ENCODE measurements at regions not wholly inside any gene's neighbourhood (a gene's known extent, or its start where the extent isn't known, plus 50 kb on each side); places are given as distances from the start of the nearest gene placed in this dataset.

DNA sequence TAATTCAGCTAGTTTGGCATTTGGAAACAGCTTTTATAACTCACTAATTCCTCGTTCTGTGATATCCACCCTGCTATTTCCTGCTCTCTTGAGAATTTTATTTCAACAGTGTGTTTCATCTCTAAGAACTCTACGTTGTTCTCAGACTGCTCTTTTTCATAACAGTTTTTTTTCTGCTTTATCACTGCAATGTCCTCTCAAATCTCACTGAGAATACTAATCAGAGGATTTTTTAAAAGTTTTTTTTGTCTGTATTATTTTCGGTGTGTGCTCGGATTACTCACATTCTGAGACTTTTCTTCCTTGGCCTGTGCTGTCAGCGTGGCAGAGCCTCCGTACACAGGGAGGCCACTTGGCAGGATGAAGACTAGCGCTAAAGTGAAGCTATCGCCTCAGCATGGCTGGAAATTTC is 59.4 kb upstream of the NEO1 start:
- TF ChIP-seq, protein P1, sequence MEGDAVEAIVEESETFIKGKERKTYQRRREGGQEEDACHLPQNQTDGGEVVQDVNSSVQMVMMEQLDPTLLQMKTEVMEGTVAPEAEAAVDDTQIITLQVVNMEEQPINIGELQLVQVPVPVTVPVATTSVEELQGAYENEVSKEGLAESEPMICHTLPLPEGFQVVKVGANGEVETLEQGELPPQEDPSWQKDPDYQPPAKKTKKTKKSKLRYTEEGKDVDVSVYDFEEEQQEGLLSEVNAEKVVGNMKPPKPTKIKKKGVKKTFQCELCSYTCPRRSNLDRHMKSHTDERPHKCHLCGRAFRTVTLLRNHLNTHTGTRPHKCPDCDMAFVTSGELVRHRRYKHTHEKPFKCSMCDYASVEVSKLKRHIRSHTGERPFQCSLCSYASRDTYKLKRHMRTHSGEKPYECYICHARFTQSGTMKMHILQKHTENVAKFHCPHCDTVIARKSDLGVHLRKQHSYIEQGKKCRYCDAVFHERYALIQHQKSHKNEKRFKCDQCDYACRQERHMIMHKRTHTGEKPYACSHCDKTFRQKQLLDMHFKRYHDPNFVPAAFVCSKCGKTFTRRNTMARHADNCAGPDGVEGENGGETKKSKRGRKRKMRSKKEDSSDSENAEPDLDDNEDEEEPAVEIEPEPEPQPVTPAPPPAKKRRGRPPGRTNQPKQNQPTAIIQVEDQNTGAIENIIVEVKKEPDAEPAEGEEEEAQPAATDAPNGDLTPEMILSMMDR (IDR thresholded peaks at IDR 0.05): no peak
- TF ChIP-seq POLR2A (IDR thresholded peaks at IDR 0.05): no peak

Data from body of pancreas (tissue), 4 donors.